PC-3 (cell line): ENCODE measurements at regions not wholly inside any gene's neighbourhood (a gene's known extent, or its start where the extent isn't known, plus 50 kb on each side); places are given as distances from the start of the nearest gene placed in this dataset.

ENCODE experiments used
- ATAC-seq: fragments of 200-7000 bp; cut with Tn5 transposase; 2 replicates; pipeline ENCODE4 v1.9.1; 2020; ENCODE audit warnings: mild to moderate bottlenecking, moderate library complexity
- BruUV-seq: library from RNA; stranded (reverse); fragments of 400-500 nt; replicated peaks from 2 replicates; lab custom pipeline; 2021; lab: Mats Ljungman, UMichigan
- CTCF ChIA-PET: fragments of 300-600 bp; sonication (Branson Sonifier 250); formaldehyde crosslinking; loops from one replicate; lab custom pipeline; 2022; ENCODE audit warnings: antibody characterized with exemption; lab: Charles Lee
- POLR2A ChIA-PET: fragments of 300-600 bp; sonication (Branson Sonifier 250); formaldehyde crosslinking; loops from one replicate; lab custom pipeline; 2022; ENCODE audit warnings: antibody characterized with exemption; ENCODE audit not compliant: unreplicated experiment; lab: Charles Lee
- DNase-seq: peaks from one replicate; pipeline ENCODE4 v3.0.0-alpha.2; 2015
- H2AFZ ChIP-seq: fragments of 300-600 bp; sonication (generic); 2 replicates; pipeline ENCODE4 v1.6.0; 2016; ENCODE audit warnings: antibody characterized with exemption, low read length
- H3F3A ChIP-seq: fragments of 300-600 bp; sonication (generic); one replicate; pipeline ENCODE4 v1.6.0; 2017; ENCODE audit warnings: antibody characterized with exemption, low read length, control low read depth, mild to moderate bottlenecking; ENCODE audit not compliant: unreplicated experiment
- H3K27ac ChIP-seq: fragments of 300-600 bp; sonication (generic); 2 replicates; pipeline ENCODE4 v1.5.1; 2016; ENCODE audit warnings: mild to moderate bottlenecking, low read length
- H3K27me3 ChIP-seq: fragments of 300-600 bp; sonication (generic); 2 replicates; pipeline ENCODE4 v1.6.1; 2016; ENCODE audit warnings: low read length, mixed read lengths
- H3K36me3 ChIP-seq: fragments of 300-600 bp; sonication (generic); 2 replicates; pipeline ENCODE4 v1.6.1; 2016; ENCODE audit warnings: low read depth, mixed run types, low read length, mixed read lengths
- H3K4me1 ChIP-seq: fragments of 300-600 bp; sonication (generic); 2 replicates; pipeline ENCODE4 v1.5.1; 2016; ENCODE audit warnings: low read length; ENCODE audit not compliant: insufficient read depth
- H3K4me2 ChIP-seq: fragments of 300-600 bp; sonication (generic); 2 replicates; pipeline ENCODE4 v1.6.0; 2016; ENCODE audit warnings: low read length
- H3K4me3 ChIP-seq: fragments of 300-600 bp; sonication (generic); 2 replicates; pipeline ENCODE4 v1.5.1; 2016; ENCODE audit warnings: mild to moderate bottlenecking, low read length, mixed read lengths
- H3K79me2 ChIP-seq: fragments of 300-600 bp; sonication (generic); 2 replicates; pipeline ENCODE4 v1.6.1; 2017; ENCODE audit warnings: low read length, mixed read lengths
- H3K9ac ChIP-seq: fragments of 300-600 bp; sonication (generic); 2 replicates; pipeline ENCODE4 v1.6.0; 2016; ENCODE audit warnings: mild to moderate bottlenecking, low read length
- H3K9me2 ChIP-seq: fragments of 300-600 bp; sonication (generic); replicated peaks from 2 replicates; pipeline ENCODE4 v1.6.1; 2016; ENCODE audit warnings: mixed run types, low read length, mixed read lengths
- H3K9me3 ChIP-seq: fragments of 300-600 bp; sonication (generic); 2 replicates; pipeline ENCODE4 v1.6.1; 2016; ENCODE audit warnings: low read length, mixed read lengths
- H4K20me1 ChIP-seq: fragments of 300-600 bp; sonication (generic); 2 replicates; pipeline ENCODE4 v1.6.1; 2016; ENCODE audit warnings: low read length, mixed read lengths
- CTCF ChIP-seq: fragments of 300-600 bp; sonication (generic); conservative IDR thresholded peaks from 2 replicates; pipeline ENCODE4 v1.5.1; 2017; ENCODE audit warnings: antibody characterized with exemption, low read depth, mild to moderate bottlenecking, low read length
- EZH2 ChIP-seq: fragments of 300-600 bp; sonication (generic); IDR thresholded peaks from one replicate; pipeline ENCODE4 v1.6.1; 2017; ENCODE audit warnings: antibody characterized with exemption, mild to moderate bottlenecking, low read length; ENCODE audit not compliant: unreplicated experiment
- EZH2phosphoT487 ChIP-seq: fragments of 300-600 bp; sonication (generic); IDR thresholded peaks from 2 replicates; pipeline ENCODE4 v1.6.1; 2018; ENCODE audit warnings: mild to moderate bottlenecking, antibody characterized with exemption, low read length, borderline replicate concordance
- intact Hi-C: fragments of 100-400 bp; cut with micrococcal nuclease; formaldehyde crosslinking; loops from 2 replicates; pipeline ENCODE4 v1.9.0; 2023

GRCh38 chr9:118686959-118687358 is 682.3 kb downstream of the BRINP1 start:
- no peak overlapping the region for H3K4me2 ChIP-seq
- H3K79me2 ChIP-seq = no peaks in the 10 kb centered on the region
- ChIA-PET POLR2A (no interaction called here), CTCF (no interaction called here)
- H2AFZ ChIP-seq = no peak overlapping the region
- H3K27ac ChIP-seq = no peak overlapping the region
- no peaks in the 10 kb centered on the region for H3K9me2 ChIP-seq
- no peaks in the 10 kb centered on the region for H3F3A ChIP-seq
- intact Hi-C loops = no loop called here
- no peaks in the 10 kb centered on the region for H3K36me3 ChIP-seq
- BruUV-seq = no TSS peak
- H3K27me3 ChIP-seq = no peaks in the 10 kb centered on the region
- DNase-seq = no peak
- TF ChIP-seq EZH2 = no peak
- TF ChIP-seq EZH2phosphoT487 = no peak
- no peak for TF ChIP-seq CTCF
- no peaks in the 10 kb centered on the region for H3K4me1 ChIP-seq
- H3K9ac ChIP-seq = no peak overlapping the region
- no peak overlapping the region for H3K4me3 ChIP-seq
- H4K20me1 ChIP-seq = no peaks in the 10 kb centered on the region
- no peak for ATAC-seq
- no peaks in the 10 kb centered on the region for H3K9me3 ChIP-seq

DNA sequence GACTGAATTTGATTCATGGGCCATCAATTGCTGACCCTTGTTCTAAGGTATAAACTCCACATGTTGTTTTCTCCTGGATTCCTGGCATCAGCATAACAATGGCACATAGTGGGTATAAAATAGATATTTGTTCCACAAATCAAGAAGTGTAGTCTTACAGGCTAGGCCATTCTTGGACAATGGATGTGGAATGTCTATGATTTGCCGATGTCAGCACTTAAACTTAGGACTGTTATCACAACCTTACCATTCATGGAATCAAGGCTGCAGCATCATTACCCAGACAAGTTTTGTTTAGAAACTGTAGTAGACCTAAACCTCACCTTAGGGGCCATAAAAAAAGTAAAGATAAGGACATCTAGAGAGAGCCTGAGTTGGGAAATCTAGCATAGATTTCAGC is 680.0 kb downstream of the BRINP1 start:
- Histone ChIP-seq H2AFZ (no peak overlapping the region), H3K4me1 (no peaks in the 10 kb centered on the region), H4K20me1 (no peaks in the 10 kb centered on the region), H3K79me2 (no peaks in the 10 kb centered on the region), H3K9me2 (no peaks in the 10 kb centered on the region), H3K4me2 (no peak overlapping the region), H3K9ac (no peak overlapping the region), H3K27me3 (no peaks in the 10 kb centered on the region), H3K4me3 (no peak overlapping the region), H3F3A (no peaks in the 10 kb centered on the region), H3K27ac (no peak overlapping the region), H3K9me3 (no peaks in the 10 kb centered on the region), H3K36me3 (no peaks in the 10 kb centered on the region)
- TF ChIP-seq CTCF (no peak), EZH2phosphoT487 (no peak), EZH2 (no peak)
- DNase-seq (no peak), ATAC-seq (no peak)
- ChIA-PET CTCF (no interaction called here), POLR2A (no interaction called here)
- intact Hi-C loops = no loop called here
- no TSS peak for BruUV-seq

GRCh38 chr9:118692613-118693012 is 676.6 kb downstream of the BRINP1 start:
- no peak for ATAC-seq
- Histone ChIP-seq H3K36me3 (no peaks in the 10 kb centered on the region), H3K9ac (no peak overlapping the region), H3K27me3 (no peaks in the 10 kb centered on the region), H3K9me3 (no peaks in the 10 kb centered on the region), H3F3A (no peaks in the 10 kb centered on the region), H3K27ac (no peak overlapping the region), H4K20me1 (no peaks in the 10 kb centered on the region), H3K4me2 (no peak overlapping the region), H3K79me2 (no peaks in the 10 kb centered on the region), H3K4me1 (no peaks in the 10 kb centered on the region), H3K9me2 (no peaks in the 10 kb centered on the region), H3K4me3 (no peak overlapping the region), H2AFZ (no peak overlapping the region)
- intact Hi-C loops = no loop called here
- no peak for DNase-seq
- no peak for TF ChIP-seq EZH2phosphoT487
- TF ChIP-seq CTCF = no peak
- ChIA-PET POLR2A (no interaction called here), CTCF (no interaction called here)
- no TSS peak for BruUV-seq
